ENCODE measurements at regions not wholly inside any gene's neighbourhood (a gene's known extent, or its start where the extent isn't known, plus 50 kb on each side); places are given as distances from the start of the nearest gene placed in this dataset.

DNA sequence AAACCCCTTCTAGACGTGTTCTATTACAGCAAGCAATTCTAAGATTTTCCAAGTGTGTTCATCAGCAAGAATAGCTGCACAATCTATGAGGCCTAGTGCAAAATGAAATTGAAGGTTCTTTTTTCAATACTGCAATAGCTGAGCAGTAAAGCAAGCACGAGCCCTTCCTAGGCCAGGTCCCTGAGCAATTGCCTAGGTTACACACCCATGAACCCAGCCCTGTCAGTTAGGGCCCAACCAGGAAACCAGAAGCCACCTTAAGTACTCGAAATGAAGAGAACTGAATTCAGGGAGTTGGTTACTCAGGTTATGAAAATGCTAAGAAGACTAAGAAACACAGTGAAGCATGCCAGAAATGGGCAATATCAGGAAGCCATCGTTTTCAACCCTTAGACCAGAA, 52.0 kb upstream of the VWC2 start:
- TF ChIP-seq CTCF (IDR thresholded peaks at IDR 0.05; ENCODE audit: insufficient read depth, low read depth, low read length) (no peak), EZH2 (IDR thresholded peaks at IDR 0.05; ENCODE audit: insufficient read depth, low read length) (no peak)

Measured in astrocyte (in vitro differentiated cells and primary cell).